Daoy (cell line): ENCODE measurements at regions not wholly inside any gene's neighbourhood (a gene's known extent, or its start where the extent isn't known, plus 50 kb on each side); places are given as distances from the start of the nearest gene placed in this dataset.

Source experiments
- DNase-seq: peaks from one replicate; pipeline ENCODE4 v3.0.0-alpha.2; 2015; ENCODE audit warnings: low read depth

- no peak for DNase-seq
These were observed 525.0 kb downstream of the ISL1 start for GRCh38 chr5:51908215-51908614.

DNA sequence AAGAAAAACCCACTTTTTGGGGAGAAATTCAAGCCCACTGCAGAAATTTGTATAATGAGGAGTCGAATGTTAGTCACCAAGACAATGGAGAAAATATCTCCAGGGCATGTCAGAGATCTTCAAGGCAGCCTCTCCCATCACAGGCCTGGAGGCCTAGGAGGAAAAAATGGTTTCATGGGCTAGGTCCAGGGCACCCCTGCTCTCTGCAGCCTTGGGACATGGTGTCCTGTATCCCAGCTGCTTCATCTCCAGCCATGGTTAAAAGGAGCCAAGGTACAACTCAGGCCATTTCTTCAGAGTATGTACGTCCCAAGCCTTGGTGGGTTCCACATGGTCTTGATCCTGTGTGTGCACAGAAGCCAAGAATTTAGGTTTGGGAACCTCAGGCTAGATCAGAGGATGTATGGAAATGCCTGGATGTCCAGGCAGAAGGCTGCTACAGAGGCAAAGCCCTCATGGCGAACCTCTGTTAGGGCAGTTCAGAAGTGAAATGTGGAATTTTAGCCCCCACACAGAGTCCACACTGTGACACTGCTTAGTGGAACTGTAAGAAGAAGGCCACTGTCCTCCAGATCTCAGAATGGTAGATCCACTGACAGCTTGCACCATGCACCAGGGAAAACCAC is 561.4 kb downstream of the ISL1 start:
- no peak for DNase-seq

GRCh38 chr5:51958473-51958872 is 575.2 kb downstream of the ISL1 start:
- no peak for DNase-seq

- DNase-seq = no peak
These were observed 577.4 kb downstream of the ISL1 start for GRCh38 chr5:51960617-51961121.

DNA sequence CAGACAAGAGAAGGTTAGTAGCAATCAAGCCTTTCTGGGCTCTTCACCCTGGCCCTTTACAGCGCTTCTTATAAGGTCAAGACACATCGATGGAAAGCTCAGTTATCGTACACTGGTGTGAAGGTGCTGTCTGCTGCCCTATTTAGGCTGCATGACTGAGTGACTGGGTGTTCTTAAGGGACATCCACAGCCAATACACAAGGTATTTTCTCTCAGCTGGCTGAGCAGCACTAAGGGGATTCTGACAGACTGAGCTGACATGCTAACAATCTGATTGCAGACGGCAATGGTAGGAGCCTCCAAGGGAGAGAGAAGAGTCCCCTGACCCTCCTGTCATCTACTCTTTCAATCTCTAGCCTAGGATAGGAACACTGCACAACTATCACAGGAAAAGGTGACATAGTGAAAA is 577.9 kb downstream of the ISL1 start:
- no peak for DNase-seq

- no peak for DNase-seq
These were observed 585.5 kb downstream of the ISL1 start for GRCh38 chr5:51968756-51969155.

DNA sequence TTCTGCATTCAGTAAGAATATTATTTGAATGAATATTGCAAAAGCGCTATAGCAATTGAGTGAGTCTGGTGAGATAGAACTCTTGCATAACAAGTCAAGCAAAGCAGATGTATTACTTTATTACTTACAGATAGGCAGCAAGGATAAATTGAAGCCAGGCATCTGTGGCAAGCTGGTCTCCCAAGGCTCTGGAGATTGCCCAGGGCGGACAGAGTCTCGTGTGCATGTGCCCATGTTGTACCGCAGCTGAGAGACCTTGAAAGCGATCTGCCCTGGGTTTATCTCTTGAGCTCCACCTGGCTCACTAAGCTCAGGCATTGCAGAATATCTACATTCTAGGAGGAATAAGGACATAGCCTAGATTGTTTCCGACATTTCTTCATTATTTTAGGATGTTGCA is 591.6 kb downstream of the ISL1 start:
- no peak for DNase-seq

GRCh38 chr5:51977014-51977413 is 593.8 kb downstream of the ISL1 start:
- no peak for DNase-seq

GRCh38 chr5:51983161-51983560 is 599.9 kb downstream of the ISL1 start:
- no peak for DNase-seq

GRCh38 chr5:51986733-51987132 is 603.5 kb downstream of the ISL1 start:
- DNase-seq = no peak

GRCh38 chr5:51987239-51987638 is 604.0 kb downstream of the ISL1 start:
- DNase-seq = no peak

DNA sequence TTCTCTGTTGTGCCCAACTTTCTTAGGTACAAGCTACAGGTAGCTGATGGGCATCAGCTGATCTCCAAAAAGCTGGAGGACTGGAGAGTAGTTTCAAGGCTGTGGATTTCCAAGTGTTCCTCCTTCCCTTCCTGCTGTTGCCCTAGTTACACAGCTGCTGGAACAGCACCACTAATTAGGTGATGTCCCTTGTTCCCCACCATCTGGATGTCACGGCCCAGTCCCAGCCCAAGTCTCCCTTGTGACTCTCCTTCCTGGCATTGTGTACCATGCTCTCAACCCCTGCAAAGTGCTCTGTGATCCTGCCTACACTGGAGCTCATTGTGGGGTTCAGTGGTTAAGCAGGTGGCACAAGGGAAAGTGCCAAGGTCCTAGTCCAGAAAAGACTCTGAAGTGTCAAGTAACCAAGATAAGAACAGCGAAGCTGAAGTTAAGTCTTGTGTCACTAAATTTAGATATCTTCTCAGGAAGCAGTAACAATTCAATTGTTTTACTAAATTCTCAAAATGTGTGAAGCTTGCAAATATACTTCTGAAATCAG is 604.5 kb downstream of the ISL1 start:
- no peak for DNase-seq

GRCh38 chr5:51988634-51989033 is 605.4 kb downstream of the ISL1 start:
- DNase-seq = no peak

GRCh38 chr5:51990241-51990640 is 607.0 kb downstream of the ISL1 start:
- DNase-seq = no peak

DNA sequence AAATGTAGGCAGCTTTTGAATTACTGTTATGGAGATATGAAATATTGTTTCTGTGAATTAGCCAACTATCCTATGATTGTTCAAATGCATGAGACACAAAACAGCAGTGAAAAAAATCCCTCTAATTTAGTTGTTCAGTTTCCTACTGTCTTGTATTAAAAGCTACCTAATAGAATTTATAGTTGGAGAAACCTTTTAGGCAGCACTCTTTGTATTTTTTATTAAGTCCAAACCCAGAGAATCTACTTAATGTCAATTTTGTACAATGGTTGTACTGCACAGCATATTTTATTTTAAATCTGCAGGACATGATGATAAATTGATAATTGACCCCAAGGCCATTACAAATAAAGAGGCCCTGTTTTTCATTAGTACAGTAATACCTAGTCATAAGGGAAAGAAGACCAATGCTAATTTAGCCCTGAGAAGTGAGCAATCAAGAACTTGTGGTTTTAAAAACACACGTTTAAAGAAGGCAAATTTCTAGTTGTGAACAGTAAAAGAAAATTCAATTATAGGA is 607.5 kb downstream of the ISL1 start:
- no peak for DNase-seq

DNA sequence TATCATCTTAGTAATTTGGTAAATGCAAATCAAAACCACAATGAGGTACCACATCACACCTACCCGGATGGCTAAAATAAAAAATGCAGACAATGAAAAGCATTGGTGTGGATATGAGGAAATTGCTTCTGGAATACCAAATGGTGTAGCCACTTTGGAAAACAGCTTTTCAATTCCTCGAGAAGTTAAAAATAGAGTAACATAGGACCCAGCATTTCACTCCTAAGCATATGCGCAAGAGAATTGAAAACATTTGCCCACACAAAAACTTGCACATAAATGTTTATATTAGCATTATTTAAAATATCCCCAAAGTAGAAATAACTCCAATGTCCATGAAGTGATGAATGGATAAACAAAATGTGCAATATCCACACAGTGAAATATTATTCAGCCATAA is 608.7 kb downstream of the ISL1 start:
- DNase-seq = no peak

DNA sequence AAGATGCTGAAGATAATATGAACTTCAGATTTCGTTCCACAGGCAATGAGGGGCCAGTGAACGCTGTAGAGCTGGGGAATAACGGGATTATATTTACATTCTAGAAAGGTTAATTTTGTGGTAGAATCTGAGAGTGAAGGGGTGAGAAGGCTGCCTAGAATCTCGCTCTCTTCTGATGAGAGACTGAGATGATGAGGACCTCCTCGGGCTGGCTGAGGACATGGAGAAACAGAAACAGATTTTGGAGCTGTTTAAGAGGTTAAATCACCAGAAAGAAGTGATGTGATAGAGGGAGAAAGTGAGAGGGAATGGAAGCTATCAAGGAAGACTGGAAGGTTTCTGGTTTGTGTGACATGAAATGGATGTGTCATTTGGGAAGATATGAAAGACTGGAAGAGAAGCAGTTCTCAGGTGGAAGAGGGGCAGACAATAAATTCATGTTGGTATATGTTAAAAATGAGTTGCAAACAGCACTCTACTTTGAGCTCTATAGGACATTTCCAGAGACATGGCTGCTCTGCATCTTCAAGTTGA is 612.6 kb downstream of the ISL1 start:
- DNase-seq = no peak

GRCh38 chr5:51996356-51996861 is 613.2 kb downstream of the ISL1 start:
- no peak for DNase-seq

DNA sequence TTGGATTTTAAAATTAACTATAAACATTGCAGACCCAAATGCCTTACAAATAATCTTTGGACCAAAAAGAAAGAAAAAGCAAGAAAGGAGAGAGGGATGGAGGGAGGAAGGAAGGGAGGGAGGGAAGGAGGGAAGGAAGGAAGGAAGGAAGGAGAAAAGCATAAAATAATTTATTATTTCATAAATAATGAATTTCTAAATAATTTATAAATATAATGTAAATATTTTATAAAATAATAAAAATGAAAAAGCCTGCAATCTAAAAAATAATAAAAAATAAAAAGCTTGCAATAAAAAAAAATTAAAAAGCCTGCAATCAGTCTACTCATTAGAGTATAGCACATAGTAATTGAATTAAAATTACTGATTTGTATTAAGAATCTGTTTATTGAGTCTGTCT is 614.3 kb downstream of the ISL1 start:
- DNase-seq = no peak

- no peak for DNase-seq
These were observed 614.7 kb downstream of the ISL1 start for GRCh38 chr5:51997949-51998348.

- peak; percentile 10 for DNase-seq
These were observed 624.1 kb downstream of the ISL1 start for GRCh38 chr5:52007230-52007858.

GRCh38 chr5:52010454-52010853 is 627.2 kb downstream of the ISL1 start:
- no peak for DNase-seq

DNA sequence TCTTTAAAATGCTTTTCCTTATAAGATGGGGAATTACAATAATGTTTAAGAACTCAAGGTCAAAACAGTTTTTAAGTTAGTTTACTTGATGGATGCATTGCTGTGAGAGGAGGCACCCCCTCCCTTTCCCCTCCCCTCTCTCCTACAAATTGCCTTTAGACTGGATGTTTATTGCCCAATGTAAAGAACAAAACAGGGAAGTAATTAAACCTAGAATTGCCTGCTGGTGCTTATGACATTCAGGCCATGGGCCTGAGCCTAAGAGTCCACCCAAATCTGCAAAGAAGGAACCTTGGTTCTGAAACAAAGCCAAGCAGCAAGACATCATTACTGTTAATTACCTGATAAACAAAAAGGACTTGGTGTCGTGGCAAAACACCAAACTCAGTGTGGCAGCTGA is 630.3 kb downstream of the ISL1 start:
- DNase-seq = no peak
